Kidney tubule cell (primary cell): ENCODE measurements at regions not wholly inside any gene's neighbourhood (a gene's known extent, or its start where the extent isn't known, plus 50 kb on each side); places are given as distances from the start of the nearest gene placed in this dataset.

Source experiments
- DNase-seq: peaks from one replicate; pipeline ENCODE4 v3.0.0-alpha.2; 2018; ENCODE audit warnings: low spot score

DNA sequence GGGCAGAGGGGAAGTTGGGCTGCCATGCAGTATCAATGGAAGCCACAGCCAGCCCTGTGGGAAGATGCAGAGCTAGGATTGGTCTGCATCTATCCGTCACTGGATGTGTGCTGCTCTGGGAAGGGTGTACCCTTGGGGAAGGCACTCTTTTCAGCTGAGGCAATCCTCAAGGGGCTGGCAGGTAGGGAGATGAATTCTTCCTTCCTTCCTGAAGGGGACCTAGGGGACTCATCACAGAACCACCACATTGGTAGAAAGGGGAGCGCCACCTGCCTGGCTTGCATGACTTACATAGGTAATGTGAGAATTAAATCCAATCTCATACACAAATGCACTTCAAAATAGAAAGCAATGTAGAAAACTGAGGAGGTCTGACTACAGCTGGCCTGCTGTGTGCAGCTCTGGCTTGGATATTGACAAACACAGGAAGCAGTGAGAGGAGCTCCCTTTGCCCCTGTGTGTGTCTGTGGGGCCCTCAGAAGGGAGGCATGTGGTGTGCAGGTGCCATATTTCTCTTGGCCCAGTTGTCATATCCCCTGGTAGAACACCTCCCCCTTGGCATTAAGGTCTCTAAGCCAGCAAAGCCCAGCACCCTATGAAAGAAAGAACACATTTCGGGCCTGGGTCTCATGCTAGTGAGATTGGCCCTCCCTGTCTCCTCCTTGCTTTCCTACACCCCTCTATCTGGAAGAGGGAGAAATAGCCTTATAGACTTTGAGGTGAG is 260.3 kb upstream of the MOCS1 start:
- DNase-seq, result no peak

DNA sequence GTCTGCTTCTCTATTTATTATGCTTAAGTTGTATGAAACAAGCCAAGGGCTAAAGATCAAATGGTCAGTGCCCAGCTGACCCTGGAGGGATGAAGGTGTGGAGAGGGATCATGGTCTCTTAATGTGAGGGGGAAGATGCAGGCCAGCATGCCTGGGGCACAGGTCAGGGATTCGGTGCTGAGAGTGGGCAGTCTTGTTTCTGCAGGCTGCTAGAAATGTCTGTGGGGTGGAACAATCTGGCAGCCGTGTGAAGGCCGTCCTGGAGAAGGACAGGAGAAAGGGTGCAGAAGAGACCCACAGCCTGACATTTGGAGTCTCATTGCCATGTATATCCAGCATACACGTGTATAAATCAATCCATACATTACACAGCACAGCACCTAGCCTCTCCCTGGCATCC is 258.3 kb upstream of the MOCS1 start:
- no peak for DNase-seq

DNA sequence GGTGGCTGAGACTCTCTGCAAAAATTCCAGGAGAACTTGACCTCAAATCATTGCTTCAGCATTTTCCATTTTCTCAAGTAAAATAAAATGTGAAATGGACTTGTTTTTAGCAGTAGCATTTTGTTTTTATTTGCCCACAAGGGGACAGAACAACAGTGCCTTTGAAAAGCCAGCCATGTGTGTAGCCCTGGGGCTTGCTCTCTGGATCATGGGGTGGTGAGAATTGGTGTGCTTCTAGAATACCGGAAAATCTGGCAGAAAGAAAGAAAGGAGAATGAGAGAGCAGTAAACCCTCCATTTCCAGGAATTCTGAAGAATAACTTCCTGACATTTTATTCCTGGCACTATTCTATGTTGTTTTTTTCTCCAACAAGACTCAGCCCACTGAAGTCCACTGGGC is 254.7 kb upstream of the MOCS1 start:
- DNase-seq, result no peak

DNA sequence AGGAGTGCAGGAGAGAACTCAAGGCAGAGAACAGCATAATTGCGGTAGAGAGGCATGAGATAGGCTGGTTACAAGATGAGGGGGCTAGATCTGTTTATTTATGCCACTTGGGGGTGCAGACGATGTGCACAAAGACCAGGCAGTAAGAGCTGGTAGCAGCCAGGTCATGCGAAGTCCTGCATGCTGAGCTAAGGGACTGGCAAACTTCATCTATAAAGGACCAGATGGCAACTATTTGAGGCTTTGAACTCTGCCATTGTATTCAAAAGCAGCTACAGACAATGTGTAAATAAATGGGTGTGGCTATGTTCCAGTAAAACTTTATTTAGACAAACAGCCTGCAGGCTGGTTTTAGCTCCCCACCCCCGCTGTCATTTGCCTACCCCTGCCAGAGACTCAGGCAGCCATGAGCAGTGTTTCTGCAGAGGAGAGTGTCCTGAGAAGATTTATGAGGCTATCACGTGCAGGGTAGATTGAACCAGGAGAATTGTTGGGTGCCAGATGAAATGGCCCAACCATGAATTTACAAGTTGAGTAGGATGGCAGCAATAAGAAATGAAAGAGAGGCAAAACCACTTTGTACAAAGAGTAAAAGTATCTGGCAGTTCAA is 253.4 kb upstream of the MOCS1 start:
- no peak for DNase-seq

DNA sequence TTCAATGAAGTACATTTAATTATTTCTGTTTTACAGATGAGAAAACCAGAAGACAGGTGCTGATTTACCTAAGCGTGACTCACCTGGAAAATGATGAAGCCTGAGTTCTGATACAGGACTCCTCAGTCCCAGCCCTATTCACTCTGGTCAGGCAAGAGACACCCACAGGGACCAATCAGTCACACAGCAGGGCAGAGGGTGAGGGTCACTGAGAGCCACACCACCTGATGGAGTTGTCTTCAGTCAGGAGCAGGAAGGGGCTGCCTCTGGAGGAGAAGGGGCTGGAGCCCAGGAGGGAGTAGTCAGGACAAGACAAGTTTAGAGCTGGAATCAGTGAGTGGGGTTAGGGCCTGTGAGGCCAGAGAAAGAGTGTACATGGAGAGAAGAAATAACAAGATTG is 251.2 kb upstream of the MOCS1 start:
- DNase-seq, result no peak

DNA sequence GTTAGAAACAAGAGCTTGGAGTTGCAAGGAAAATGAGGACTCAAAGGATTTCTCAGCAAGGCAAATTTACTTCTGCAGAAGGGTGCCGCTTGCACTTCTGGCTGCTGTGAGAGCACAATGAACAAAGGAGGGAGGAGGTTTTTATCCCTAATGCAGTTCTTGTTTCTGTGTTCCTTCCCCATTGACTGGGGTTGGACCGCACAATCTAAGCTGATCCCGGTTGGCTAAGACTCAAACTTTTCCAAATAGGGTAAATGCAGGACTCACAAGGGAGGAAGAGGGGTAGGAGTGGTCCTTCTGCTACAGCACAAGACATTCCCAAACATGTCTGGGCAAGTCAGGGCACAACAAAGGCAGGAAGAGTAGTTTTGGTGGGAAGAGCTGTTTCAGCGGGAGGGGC is 249.6 kb upstream of the MOCS1 start:
- DNase-seq, result no peak

DNA sequence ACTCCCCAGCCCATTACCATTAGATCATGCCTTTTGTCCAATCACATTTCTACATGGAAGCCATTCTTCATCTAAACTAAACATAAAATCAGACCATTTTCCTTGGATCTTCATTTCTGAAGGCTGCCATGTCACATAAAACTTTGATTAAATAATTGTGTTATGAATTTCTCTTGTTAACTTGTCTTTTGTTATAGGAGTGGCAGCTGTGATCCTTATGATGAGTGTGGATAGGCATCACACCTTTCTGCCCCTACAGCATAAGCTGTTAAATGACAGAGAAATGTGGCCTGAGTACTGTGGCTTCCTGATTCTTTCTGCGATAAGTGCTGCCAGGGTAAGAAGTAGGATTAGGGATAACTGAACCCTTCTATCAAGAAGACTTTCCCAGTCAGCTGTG is 247.1 kb upstream of the MOCS1 start:
- no peak for DNase-seq

DNA sequence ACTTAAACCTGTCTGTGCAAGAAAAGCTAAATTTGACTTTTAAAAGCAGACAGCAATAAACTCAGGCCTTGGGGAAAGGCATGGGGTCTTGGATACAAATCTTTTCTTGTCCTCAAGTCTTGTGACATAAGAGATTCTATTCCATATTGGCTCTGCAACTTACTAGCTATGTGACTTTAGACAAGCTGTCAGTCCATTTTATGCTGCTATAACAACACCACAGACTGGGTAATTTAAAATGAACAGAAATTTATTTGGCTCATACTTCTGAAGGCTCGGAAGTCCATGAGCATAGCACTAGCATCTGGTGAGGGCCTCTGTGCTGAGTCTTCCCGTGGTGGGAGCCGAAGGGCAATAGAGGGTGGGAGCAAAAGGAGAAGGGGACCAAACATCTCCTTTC is 246.0 kb upstream of the MOCS1 start:
- no peak for DNase-seq

DNA sequence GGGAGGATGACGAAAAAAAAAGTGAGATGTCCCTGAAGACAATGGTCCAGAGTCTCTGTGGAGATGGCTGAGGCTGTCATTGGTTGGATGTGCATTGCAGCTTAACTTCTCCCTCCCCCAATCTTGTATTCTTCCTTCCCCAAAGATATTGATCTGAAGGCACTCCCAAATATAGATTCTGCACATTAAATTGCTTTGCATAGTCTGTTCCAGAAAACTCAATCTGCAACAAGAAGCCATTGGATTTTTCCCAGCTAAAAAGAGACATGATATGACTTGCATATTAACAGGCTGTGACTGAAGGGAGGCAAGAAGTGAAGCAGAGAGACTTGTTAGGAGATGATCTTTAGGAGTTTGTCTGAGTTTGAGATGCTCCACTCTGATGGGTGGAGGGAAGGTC is 245.2 kb upstream of the MOCS1 start:
- DNase-seq, result no peak

DNA sequence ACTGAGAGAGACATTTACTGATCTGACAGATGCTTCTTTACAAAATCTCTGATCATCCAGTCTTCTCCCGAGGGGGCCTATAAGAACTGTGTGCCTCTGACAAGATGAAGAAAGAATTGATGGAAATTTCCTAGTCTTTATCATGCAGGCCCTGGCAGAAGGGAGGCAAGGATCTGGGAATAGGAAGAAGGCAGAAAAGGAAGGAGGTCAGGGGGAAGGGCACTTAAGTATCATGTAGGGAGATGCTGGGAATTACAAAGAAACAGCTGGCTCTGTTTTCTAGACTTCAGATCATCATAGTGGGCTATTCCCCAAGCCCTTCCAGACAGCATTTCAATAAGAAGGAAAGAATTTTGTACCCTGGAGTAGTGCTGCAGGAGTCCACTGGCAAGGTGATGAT is 243.3 kb upstream of the MOCS1 start:
- DNase-seq, result no peak

DNA sequence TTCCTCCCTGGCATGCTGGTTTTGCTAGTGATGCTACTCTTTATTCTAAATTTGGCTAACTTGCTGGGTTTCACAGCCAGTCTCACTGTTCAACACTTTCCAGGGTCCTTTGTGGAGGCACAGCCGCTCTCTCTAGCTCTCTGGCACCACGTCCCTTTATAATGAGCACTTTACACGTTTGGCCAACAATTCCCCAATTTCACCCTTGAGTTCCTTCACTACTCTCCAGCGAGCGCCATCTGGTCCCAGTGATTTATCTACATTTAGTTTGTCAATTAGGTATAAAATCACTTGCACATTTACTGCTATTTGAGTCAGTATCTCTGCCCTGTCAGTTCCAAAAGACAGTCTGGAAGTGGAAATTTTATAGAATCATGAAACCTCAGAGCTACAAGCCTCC is 241.9 kb upstream of the MOCS1 start:
- DNase-seq, result no peak

DNA sequence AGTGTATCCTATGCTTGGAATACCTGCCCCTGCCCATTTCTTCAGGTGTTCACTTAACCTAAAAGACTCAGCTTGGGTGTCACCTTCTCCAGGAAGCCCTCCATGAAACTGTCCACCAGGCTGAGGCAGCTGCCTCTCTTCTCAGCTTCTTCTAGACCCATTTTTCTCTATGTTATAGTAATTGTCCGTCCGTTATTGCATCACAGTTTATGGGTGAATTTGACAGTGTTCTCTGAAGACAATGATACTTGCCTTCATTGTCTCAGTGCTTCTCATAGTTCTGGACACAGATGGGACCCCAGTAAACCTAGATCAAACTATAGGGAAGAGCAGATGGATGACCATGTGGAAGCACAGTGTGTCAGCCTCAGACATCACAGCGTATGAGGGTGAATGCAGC is 238.0 kb upstream of the MOCS1 start:
- no peak for DNase-seq

DNA sequence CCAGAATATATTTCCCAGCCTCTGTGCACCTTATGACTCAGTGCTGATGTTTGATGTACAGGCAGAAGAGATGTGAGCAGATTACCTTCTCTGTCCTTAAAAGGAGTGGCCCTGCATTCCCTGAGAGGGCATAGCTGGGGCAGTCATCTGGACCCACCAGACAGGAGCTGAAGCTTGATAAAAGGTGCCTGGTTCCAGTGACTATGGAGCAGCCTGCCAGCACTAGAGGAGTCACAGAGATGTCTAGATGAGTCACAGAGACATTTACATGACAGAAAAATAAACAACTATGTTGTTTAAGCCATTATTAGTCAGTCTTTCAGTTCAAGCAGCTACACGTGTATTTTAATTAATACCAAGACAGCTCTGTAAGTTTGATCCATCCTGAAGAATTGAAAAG is 237.1 kb upstream of the MOCS1 start:
- peak; percentile 48 for DNase-seq

DNA sequence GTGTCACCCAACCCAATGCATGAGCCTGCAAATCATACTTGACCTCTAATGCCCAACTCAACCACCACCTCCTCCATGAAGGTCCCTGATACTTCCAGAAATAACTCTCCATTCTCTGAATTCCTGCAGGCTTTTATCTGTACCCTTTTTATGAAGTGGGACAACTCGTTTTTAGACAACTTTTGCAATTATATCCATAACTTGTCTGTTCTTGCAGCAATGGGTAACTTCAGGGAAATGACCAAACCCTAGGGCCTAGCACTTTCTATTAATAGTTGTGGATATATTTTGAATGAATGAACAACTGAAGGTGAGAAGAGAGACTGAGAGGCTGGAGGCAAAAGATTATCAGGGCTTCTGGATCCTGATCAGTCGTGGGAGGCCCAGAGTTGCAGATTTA is 236.6 kb upstream of the MOCS1 start:
- DNase-seq, result no peak

DNA sequence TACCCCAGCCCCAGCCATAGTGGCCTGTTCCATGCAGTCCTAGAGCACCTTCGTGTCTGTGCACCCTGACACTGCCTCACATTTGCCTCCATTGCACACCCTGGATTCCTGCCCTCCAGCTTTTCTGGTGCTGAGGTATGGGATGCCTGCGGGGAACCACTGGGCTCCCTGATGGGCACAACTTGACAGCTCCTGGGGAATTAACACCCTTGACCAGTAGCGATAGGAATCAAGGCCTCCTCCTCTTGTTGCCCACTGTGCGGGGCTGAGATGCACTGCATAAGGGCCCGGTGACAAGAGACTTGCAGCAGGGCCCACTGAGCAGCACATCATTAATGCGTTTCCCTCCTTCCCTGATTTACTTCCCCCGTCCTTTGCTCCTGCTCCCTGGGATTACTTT is 235.6 kb upstream of the MOCS1 start:
- DNase-seq, result no peak

DNA sequence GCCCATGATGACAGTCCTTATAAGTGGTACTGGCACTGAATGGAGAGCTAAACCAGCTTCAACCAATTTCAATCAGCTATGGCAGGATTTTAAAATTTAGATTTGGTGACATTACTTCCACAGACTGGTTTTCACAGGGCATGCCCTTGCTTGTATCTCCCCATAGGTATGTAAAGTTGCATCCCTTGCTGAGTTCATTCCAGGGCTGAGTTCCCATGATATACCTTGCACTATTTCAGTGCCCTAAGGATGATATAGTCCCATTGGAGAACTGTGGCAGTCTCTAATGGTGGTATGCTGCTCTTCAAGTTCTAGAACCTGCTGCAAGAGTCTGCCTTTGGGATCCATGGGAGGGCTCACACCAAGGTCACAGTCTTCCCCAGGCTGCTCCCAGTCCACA is 232.7 kb upstream of the MOCS1 start:
- DNase-seq, result no peak

DNA sequence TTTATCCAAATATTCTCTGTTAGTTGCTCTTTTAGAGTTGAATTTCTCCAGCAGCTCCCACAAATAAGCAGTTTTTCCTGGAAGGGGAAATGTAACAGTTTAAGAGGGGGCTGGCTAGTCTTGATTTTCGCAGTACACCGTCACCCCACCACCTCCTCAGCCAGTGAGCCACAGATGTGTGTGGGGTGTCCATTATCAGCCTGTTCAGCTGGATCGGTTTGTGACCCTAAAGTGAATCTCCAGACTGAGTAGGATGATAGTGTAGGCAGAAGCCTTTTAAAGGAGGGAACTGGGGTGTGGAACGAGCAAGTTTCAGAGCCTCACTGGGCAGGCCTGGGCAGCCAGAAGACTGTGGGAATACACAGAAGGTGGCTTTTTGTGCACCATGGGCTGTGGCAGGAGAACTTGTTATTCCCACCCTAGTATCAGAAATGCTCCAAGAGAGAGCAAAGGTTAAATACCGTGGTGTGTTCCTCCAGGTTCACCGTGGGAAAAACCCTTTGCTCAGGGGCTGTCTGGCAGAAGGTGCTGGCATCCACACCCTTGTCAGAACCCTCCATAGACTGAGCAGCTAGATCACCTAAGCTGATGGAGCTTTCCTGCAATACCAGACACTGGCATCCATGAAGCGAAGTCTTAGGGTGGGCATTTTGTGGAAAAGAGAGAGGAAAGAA is 230.9 kb upstream of the MOCS1 start:
- DNase-seq, result no peak

DNA sequence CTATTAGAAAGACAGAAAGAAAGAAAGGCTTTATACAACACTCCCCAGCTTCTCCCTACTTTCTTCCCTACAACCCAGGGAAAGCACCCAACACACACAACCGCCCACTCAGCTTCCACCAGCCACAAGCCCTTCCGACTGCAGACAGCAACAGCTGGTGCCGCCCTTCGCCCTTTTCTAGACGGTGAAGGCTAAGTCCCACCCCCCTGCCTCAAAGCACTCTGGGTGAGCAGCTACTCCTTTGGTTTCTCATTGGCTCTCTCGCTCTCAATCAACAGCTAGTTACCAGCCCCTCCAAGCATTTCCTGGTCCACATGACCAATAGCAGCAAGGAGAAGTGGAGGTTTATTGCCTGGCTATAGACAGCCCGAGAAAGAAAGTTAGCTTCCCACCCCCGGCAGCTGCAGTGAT is 230.1 kb upstream of the MOCS1 start:
- no peak for DNase-seq

DNA sequence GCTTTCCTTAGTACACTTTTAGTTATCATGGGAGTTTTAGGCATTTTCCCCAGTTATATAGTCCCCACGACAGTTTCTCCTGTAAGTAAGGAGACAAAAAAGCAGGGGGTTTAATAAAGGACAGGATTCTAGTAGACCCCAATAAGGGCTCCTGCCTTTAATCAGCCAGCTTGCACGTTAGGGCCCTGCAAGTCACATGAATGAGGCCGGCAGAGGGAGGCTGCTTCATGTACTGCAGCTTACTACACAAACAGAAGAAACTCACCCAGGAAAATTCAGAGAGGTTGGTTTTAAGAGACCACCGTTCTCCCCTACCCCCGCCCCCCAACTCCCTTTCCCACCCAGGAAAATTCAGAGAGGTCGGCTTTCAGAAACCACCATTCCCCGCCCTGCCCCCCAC is 229.7 kb upstream of the MOCS1 start:
- no peak for DNase-seq

DNA sequence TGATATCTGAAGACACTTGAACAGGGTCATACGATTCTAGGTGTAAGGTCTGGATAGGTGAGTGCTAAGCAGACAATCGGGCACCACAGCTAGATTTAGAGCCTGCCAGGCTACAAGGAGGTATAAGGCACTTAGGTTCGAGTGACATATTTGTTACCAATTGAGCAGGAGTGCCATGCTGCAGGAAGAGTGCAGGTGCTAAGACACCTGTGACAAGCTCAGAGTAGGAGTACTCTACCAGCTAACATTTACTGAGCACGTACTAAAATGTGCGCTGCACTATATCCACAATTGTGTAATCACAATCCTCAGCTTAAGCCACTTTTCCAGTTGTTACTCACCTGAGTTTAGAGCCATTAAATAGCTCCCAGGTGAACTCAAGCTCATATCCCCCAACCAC is 227.8 kb upstream of the MOCS1 start:
- no peak for DNase-seq

DNA sequence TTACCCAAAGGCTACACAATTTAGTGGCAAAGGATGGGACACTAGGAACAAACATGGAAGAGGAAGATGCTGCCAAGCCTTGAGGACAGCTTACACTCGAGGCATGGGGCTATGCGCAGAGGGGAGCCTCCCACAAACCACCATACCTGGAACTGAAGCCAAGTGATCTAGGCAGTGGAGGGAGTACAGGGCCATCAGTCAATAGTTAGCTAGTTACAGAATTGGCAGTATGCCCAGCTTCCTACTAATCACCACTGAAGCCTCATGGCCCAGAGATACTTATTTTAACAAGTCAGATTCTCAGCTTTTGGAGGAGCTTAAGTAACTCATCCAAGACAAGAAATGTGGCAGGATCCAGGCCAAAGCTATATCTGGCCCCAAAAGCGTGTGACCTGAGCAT is 226.6 kb upstream of the MOCS1 start:
- peak; percentile 71 for DNase-seq

DNA sequence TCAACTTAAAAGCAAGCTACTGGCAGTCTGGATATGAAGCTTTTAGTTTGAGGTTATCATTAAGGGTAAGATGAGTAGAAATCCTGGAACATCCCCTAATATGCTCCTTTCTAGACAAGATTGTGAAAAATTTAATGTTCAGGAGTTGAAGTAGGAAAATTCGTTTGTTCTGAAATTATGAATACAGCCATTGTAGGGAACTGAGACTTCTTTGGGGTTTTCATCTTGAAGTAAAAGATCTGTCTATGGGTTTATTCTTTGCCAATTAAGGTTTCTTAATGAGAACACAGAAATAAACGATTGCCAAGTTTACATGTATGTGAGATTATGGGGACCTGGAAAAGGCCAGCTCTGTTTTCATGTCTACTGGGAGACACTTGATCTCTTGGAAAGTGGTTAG is 225.6 kb upstream of the MOCS1 start:
- no peak for DNase-seq

DNA sequence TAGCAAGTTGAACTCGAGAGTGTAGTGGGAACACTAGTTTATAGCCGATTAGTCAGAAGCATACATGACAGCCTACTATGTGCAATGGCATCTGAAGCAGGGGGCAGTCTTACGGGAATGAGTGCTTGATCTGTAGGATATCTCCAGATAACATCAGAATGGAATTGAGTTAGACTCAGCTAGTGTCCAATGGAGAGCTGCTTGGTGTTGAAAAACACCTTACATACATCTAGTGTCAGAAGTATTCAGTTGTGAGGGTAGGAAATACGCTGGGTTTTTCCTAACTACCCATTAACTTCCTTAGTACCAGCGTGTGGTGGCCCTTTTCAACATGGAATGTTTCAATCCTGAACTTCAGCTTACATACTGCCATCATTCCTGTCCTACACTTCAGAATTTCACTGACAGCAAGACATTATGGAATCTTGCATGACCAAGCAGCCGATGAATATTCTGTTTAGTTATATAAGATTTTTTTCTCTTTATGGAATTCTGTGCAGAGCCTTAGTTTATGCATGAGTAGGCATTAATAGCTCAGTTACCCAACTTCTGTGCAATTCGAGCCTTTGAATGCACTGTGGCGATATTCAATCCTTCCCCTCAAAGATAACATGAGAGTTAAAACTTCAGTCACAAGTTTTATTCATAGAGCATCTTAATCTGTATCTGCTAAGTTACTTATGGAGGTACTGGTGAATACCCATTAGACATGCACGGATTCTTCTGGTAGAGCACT is 218.6 kb upstream of the MOCS1 start:
- DNase-seq, result no peak
